NCI-H226 (cell line): ENCODE measurements at regions not wholly inside any gene's neighbourhood (a gene's known extent, or its start where the extent isn't known, plus 50 kb on each side); places are given as distances from the start of the nearest gene placed in this dataset.

ENCODE experiments used
- DNase-seq: peaks from one replicate; pipeline ENCODE4 v3.0.0-alpha.2; 2015

GRCh38 chr4:125703443-125703842 lies 388.7 kb downstream of the FAT4 start:
- peak; percentile 65 for DNase-seq

- peak; percentile 45 for DNase-seq
These were observed 390.0 kb downstream of the FAT4 start for GRCh38 chr4:125704726-125705125.

- no peak for DNase-seq
These were observed 390.9 kb downstream of the FAT4 start for GRCh38 chr4:125705681-125706080.

- DNase-seq = no peak
These were observed 392.6 kb downstream of the FAT4 start for GRCh38 chr4:125707397-125707796.

- DNase-seq = no peak
These were observed 396.0 kb downstream of the FAT4 start for GRCh38 chr4:125710766-125711165.

- no peak for DNase-seq
These were observed 399.3 kb downstream of the FAT4 start for GRCh38 chr4:125714049-125714448.

- DNase-seq = no peak
These were observed 400.1 kb downstream of the FAT4 start for GRCh38 chr4:125714845-125715244.

GRCh38 chr4:125719987-125720386 lies 405.2 kb downstream of the FAT4 start:
- DNase-seq = no peak

- no peak for DNase-seq
These were observed 407.3 kb downstream of the FAT4 start for GRCh38 chr4:125722009-125722408.

GRCh38 chr4:125725957-125726525 lies 411.3 kb downstream of the FAT4 start:
- DNase-seq = no peak

GRCh38 chr4:125727931-125728330 lies 413.2 kb downstream of the FAT4 start:
- DNase-seq = no peak

GRCh38 chr4:125728568-125728967 lies 413.8 kb downstream of the FAT4 start:
- DNase-seq = peak; percentile 95

GRCh38 chr4:125729171-125729570 lies 414.4 kb downstream of the FAT4 start:
- DNase-seq = no peak

GRCh38 chr4:125732632-125733031 lies 417.9 kb downstream of the FAT4 start:
- no peak for DNase-seq

- no peak for DNase-seq
These were observed 419.7 kb downstream of the FAT4 start for GRCh38 chr4:125734504-125734903.

GRCh38 chr4:125735102-125735501 lies 420.3 kb downstream of the FAT4 start:
- DNase-seq = peak; percentile 95

GRCh38 chr4:125736057-125736456 lies 421.3 kb downstream of the FAT4 start:
- peak; percentile 32 for DNase-seq

GRCh38 chr4:125739760-125740159 lies 425.0 kb downstream of the FAT4 start:
- peak; percentile 11 for DNase-seq

GRCh38 chr4:125741825-125742452 lies 427.2 kb downstream of the FAT4 start:
- DNase-seq = no peak

- no peak for DNase-seq
These were observed 430.2 kb downstream of the FAT4 start for GRCh38 chr4:125744891-125745364.

GRCh38 chr4:125749354-125749753 lies 434.6 kb downstream of the FAT4 start:
- DNase-seq = no peak

- no peak for DNase-seq
These were observed 435.6 kb downstream of the FAT4 start for GRCh38 chr4:125750399-125750798.

- DNase-seq = peak; percentile 22
These were observed 436.2 kb downstream of the FAT4 start for GRCh38 chr4:125750828-125751466.

- DNase-seq = no peak
These were observed 443.7 kb downstream of the FAT4 start for GRCh38 chr4:125758438-125758837.
